ENCODE measurements at regions not wholly inside any gene's neighbourhood (a gene's known extent, or its start where the extent isn't known, plus 50 kb on each side); places are given as distances from the start of the nearest gene placed in this dataset.

- Histone ChIP-seq H3K27me3 (ENCODE audit: control insufficient read depth in 4 of 4, insufficient read depth in 4 of 4, low read length in 3 of 4) (peaks cover 0 to 3% (median 0%) of the 10 kb centered on the region in 4 donors), H3K4me3 (ENCODE audit: low read depth in 1 of 3, low read length in 3 of 3) (no peak overlapping the region), H3K9ac (ENCODE audit: low read depth in 1 of 2, low read length in 2 of 2) (no peak overlapping the region), H3K9me3 (ENCODE audit: control insufficient read depth in 4 of 4, low read length in 3 of 4) (no peaks in the 10 kb centered on the region), H3K36me3 (ENCODE audit: control insufficient read depth in 4 of 4, insufficient read depth in 3 of 4, low read depth in 1 of 4, low read length in 3 of 4) (no peaks in the 10 kb centered on the region), H3K27ac (ENCODE audit: low read depth in 1 of 2, low read length in 2 of 2) (no peak overlapping the region), H3K4me1 (ENCODE audit: control insufficient read depth in 4 of 4, insufficient read depth in 4 of 4, low read length in 3 of 4) (no peaks in the 10 kb centered on the region)
- no peak for DNase-seq (ENCODE audit: low spot score)
- WGBS = 89% methylated on average over 9 of the region's 9 CpGs
- TF ChIP-seq RXRA (IDR thresholded peaks at IDR 0.05) (no peak), ATF3 (IDR thresholded peaks at IDR 0.05) (no peak), HNF4A (conservative IDR thresholded peaks at IDR 0.05) (no peak), NR2F2 (IDR thresholded peaks at IDR 0.05) (no peak), FOXA1 (IDR thresholded peaks at IDR 0.05) (no peak), RAD21 (IDR thresholded peaks at IDR 0.05) (no peak), SP1 (IDR thresholded peaks at IDR 0.05) (no peak), EGR1 (IDR thresholded peaks at IDR 0.05; ENCODE audit: low read depth in 2 of 2) (no peak), YY1 (IDR thresholded peaks at IDR 0.05) (no peak), GABPA (IDR thresholded peaks at IDR 0.05 in 1 of 2, conservative IDR thresholded peaks at IDR 0.05 in 1 of 2) (no peak), REST (IDR thresholded peaks at IDR 0.05) (no peak), TAF1 (conservative IDR thresholded peaks at IDR 0.05) (no peak), ZBTB33 (IDR thresholded peaks at IDR 0.05) (no peak)
Measured at GRCh38 chr5:71955723-71956122, 151.6 kb upstream of the MAP1B start.

- 72% methylated on average over 5 of the region's 5 CpGs for WGBS
Measured at GRCh38 chr5:71957292-71957898, 149.9 kb upstream of the MAP1B start.

More at GRCh38 chr5:71957292-71957898, 149.9 kb upstream of the MAP1B start:
- Histone ChIP-seq H3K36me3 (ENCODE audit: control insufficient read depth in 4 of 4, insufficient read depth in 3 of 4, low read depth in 1 of 4, low read length in 3 of 4) (no peaks in the 10 kb centered on the region), H3K9me3 (ENCODE audit: control insufficient read depth in 4 of 4, low read length in 3 of 4) (no peaks in the 10 kb centered on the region), H3K27ac (ENCODE audit: low read depth in 1 of 2, low read length in 2 of 2) (no peak overlapping the region), H3K9ac (ENCODE audit: low read depth in 1 of 2, low read length in 2 of 2) (no peak overlapping the region), H3K4me1 (ENCODE audit: control insufficient read depth in 4 of 4, insufficient read depth in 4 of 4, low read length in 3 of 4) (no peaks in the 10 kb centered on the region), H3K4me3 (ENCODE audit: low read depth in 1 of 3, low read length in 3 of 3) (no peak overlapping the region), H3K27me3 (ENCODE audit: control insufficient read depth in 4 of 4, insufficient read depth in 4 of 4, low read length in 3 of 4) (peaks cover 0 to 3% (median 0%) of the 10 kb centered on the region in 4 donors)
- no peak for DNase-seq (ENCODE audit: low spot score)
- TF ChIP-seq GABPA (IDR thresholded peaks at IDR 0.05 in 1 of 2, conservative IDR thresholded peaks at IDR 0.05 in 1 of 2) = no peak
- TF ChIP-seq RAD21 (IDR thresholded peaks at IDR 0.05) = no peak
- TF ChIP-seq HNF4G (IDR thresholded peaks at IDR 0.05) = no peak
- TF ChIP-seq CTCF (IDR thresholded peaks at IDR 0.05; ENCODE audit: low read depth, low read length, missing input control) = no peak
- TF ChIP-seq REST (IDR thresholded peaks at IDR 0.05) = no peak
